GM18511 (cell line): ENCODE measurements at regions not wholly inside any gene's neighbourhood (a gene's known extent, or its start where the extent isn't known, plus 50 kb on each side); places are given as distances from the start of the nearest gene placed in this dataset.

Experiments
- ATAC-seq: cut with Tn5 transposase; IDR thresholded peaks from one replicate; pipeline ENCODE4 v1.9.1; 2021; ENCODE audit warnings: mild to moderate bottlenecking, moderate library complexity; ENCODE audit not compliant: unreplicated experiment

- ATAC-seq: no peak
Observed at GRCh38 chr15:93182703-93183205, 93.7 kb upstream of the RGMA start.

- ATAC-seq: no peak
Observed at GRCh38 chr15:93180656-93181055, 91.6 kb upstream of the RGMA start.

GRCh38 chr15:93180128-93180527, 91.1 kb upstream of the RGMA start:
- no peak for ATAC-seq

GRCh38 chr15:93179700-93180102, 90.7 kb upstream of the RGMA start:
- no peak for ATAC-seq

GRCh38 chr15:93179072-93179471, 90.1 kb upstream of the RGMA start:
- peak; percentile 61 for ATAC-seq

GRCh38 chr15:93178371-93178770, 89.4 kb upstream of the RGMA start:
- no peak for ATAC-seq

GRCh38 chr15:93176065-93176464, 87.1 kb upstream of the RGMA start:
- no peak for ATAC-seq

- ATAC-seq: no peak
Observed at GRCh38 chr15:93174836-93175235, 85.8 kb upstream of the RGMA start.

- ATAC-seq: peak; percentile 69
Observed at GRCh38 chr15:93173369-93173768, 84.4 kb upstream of the RGMA start.

- no peak for ATAC-seq
Observed at GRCh38 chr15:93171476-93171875, 82.5 kb upstream of the RGMA start.

GRCh38 chr15:93170329-93170728, 81.3 kb upstream of the RGMA start:
- no peak for ATAC-seq

- no peak for ATAC-seq
Observed at GRCh38 chr15:93168910-93169309, 79.9 kb upstream of the RGMA start.

- no peak for ATAC-seq
Observed at GRCh38 chr15:93167291-93167690, 78.3 kb upstream of the RGMA start.

- ATAC-seq: no peak
Observed at GRCh38 chr15:93166675-93167074, 77.7 kb upstream of the RGMA start.

GRCh38 chr15:93165734-93166470, 76.9 kb upstream of the RGMA start:
- no peak for ATAC-seq

- ATAC-seq: no peak
Observed at GRCh38 chr15:93164409-93164808, 75.4 kb upstream of the RGMA start.

- no peak for ATAC-seq
Observed at GRCh38 chr15:93162560-93162959, 73.5 kb upstream of the RGMA start.

GRCh38 chr15:93159930-93160329, 70.9 kb upstream of the RGMA start:
- ATAC-seq: no peak

- ATAC-seq: no peak
Observed at GRCh38 chr15:93158097-93158900, 69.3 kb upstream of the RGMA start.

GRCh38 chr15:93154666-93155065, 65.7 kb upstream of the RGMA start:
- no peak for ATAC-seq

- ATAC-seq: no peak
Observed at GRCh38 chr15:93152951-93153350, 63.9 kb upstream of the RGMA start.

GRCh38 chr15:93152360-93152759, 63.3 kb upstream of the RGMA start:
- ATAC-seq: no peak
